Activated T-cell treated with anti-CD3 and anti-CD28 coated beads for 4 hours (primary cell): ENCODE measurements at regions not wholly inside any gene's neighbourhood (a gene's known extent, or its start where the extent isn't known, plus 50 kb on each side); places are given as distances from the start of the nearest gene placed in this dataset.
A peak's percentile ranks its signal among the peaks of the same experiment; 100 is the strongest.
"Not testable (repeated sequence)": the region's sequence is repeated elsewhere in the genome, so short reads cannot be mapped to it uniquely, and the experiment has no call there.

Source experiments
- DNase-seq: peaks from one replicate; pipeline ENCODE4 v3.0.0-alpha.2; 2020

DNA sequence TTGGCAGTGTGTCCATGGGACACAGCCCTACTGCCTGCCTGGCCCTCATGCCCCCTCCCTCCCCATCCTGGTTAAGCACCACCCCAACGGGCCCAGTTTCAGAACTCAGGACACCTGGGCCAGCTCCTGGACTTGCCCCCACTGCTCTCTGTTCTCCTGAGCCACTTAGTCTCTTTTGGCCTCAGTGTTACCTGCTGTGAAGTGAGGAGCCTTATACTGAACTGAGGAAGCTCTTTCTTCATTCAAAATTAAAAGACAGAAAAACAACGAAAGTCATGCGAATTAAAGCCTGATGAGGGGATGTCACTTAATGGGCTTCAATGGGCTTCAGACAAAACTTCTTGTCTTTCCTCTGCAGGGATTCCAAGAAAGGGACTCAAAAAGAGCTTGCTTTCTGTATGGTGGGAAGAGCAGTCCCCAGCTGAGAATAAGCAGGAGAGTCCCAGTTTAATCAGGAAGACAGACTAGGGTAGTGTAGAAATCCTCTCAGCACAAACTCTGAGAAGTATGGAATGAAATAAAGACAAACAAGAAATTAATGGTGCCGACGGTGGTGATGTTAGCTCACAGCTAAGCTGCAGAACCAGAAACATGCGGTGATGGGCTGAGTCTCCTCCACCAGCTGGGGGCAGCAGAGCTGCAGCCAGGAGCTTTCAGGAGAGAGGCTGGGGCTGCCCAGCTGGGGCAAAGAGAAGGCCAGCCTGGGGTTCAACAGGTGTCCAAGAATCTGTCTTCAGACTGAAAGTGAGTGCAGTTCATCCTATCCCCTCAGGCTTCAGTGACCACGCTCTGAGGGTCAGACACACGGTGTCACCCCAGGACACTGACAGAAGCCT is 101.0 kb downstream of the GGTLC2 start:
- peak; percentile 14 for DNase-seq

DNA sequence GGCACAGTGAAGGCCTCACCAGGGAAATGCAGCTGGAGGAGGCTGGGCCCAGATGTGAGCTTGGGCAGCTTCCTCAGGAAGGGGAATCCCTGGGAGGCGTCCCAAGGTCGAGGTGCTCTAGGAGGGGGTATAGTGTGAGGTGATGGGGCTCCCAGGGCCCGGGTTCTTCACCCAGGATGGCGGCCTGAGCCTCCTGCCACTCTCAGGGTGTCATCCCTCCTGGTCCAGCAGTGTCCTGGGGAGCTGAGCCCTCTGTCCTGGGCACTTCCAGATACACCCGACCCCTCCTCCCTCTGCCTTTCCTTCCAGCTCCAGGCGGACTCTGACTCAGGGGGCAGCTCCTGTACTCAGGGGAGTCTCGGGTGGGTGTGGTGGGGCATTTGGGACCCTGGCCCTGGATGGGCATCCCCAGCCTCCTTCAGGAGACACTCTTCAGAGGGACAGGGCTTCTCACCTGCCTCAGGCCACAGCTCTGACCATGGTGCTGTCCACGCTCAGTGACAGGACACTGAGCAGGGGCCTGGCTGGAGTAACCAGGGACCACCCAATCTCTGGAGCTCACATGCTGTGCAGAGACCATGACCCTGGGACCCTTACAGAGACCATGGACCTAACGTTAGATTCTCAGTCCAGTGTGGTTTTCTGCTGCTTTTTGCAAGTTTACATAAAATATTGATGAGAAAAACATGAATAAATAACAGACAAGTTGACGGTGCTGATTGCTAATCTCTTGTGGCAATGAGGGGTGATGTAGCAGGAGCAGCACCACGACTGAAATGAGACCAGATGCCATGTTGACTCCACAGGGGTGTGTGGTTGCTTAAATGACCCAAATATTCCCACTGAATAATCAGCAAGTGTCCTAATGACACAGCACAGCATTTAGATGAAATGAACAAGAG is 101.9 kb downstream of the GGTLC2 start:
- no peak for DNase-seq

DNA sequence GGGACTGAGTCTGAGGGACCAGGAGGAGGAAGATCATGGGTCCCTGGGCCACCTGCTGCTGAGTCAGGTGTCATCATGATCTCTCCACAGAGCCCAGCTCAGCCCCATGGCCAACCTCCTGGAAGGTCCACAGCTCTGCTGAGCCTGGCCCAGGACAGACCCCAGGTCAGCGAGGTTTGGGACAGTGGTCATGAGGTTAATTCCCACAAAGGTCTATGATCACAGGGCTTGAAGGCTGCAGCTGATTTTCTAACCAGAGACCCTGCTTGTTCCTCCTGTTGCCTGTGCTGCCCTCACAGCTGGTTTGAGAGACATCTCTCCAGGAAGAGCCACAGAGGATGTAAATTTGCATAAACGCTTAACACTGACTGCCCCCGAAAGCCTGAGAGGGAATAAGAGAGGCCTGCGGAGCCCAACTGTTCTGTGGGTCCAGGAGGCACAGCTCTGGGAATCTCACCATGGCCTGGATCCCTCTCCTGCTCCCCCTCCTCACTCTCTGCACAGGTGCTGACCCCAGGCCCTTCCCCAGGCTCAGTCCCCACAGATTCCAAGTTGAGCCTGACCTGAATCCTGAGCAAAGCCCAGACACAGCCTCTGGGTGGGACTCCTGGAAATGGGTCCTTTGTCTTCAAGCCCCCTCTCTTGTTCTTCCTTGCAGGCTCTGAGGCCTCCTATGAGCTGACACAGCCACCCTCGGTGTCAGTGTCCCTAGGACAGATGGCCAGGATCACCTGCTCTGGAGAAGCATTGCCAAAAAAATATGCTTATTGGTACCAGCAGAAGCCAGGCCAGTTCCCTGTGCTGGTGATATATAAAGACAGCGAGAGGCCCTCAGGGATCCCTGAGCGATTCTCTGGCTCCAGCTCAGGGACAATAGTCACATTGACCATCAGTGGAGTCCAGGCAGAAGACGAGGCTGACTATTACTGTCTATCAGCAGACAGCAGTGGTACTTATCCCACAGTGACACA is 102.8 kb downstream of the GGTLC2 start:
- no peak for DNase-seq

DNA sequence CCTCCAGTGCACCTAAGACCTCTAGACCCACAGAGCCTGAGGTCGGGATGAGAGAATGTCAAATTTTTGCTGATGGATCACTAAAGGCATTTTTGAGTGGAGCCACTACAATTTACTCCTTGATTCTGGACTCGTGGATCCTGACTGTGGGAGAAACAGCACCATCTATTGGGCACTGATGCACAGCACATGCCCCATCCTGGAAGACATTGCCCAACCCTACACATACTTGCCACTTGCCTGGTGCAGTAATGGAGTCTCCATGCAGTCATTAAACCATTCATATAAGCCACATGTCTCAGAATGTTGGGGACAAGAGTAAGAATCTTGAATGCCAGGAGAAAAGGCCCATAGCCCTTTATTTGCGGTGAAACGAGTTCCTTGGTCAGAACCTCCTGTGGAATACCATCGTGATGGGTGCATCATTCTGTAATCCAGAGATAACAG is 103.9 kb downstream of the GGTLC2 start:
- peak; percentile 35 for DNase-seq

DNA sequence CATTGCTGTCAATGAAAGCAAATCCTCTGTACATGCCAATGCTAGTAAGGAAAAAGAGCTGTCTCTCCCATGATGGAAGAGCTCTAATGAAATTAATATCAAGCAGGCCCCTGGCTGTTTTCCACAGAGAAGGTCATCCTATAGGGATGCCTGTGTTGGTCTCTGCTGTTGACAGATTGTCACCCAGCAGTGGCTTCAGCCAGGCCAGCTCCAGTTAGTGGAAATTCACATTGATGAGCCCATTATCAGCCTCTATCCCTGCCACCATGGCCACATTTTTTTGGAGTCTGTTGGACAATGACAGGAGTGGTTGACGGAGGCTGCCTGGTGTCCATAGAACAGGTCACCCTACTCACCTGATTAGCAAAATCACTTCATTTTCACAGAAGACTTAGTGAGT is 104.3 kb downstream of the GGTLC2 start:
- DNase-seq = no peak

DNA sequence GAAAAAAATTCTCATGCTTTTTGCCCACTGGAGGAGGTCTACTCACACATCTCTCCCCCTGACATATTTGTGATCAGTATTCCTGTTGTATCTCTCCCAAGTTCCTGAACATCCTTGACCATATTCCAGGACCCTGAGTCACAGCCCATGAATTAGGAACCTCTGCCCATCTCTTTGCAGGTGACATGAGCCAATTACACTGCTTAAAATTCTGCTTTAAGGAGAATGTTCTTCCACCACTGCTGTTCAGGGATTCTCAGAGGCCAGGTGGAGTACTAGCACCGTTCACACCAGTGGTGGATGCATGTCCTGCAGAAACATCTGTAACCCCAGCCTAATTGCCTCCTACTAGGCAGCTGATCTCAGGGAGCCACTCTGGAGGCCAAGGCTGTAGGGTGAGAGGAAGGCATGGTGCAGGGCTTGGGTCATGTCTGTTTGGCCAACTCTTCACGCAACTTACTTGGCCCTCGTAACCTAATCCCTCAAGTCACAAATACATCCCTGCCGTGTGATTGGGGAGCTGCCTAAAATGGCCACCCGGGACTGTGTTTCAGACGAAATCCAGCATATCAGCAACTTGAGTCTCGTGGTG is 104.8 kb downstream of the GGTLC2 start:
- no peak for DNase-seq

DNA sequence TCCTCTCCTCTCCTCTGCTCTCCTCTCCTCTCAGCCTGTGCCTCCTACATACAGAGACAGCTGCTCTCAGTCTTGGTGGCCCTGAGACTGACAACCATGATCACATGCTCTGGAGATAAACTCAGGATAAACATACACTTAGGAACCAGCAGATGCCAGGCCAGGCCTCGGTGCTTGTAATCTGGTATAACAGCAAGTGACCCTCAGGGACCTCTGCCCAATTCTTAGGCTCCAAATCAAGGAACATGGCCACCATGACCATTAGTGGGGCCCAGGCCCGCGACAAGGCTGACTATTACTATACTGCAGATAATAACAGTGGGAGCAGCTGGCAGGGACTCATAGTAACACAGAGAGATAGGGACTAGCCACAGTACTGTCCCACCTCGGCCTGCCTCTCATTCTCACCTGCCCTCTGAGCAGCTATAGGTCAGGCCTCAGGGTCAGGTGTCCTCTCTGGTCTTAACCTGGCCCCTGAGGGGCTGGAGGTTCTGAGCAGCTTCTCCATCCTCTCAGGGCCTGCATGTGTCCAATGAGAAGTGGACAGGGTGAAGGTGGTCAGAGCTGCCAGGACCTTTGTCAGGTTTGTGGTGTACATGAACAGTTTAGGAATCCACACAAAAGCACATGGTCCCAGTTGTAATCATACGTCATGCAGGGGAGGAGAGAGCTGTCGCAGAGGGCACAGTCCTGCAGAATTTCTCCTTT is 106.1 kb downstream of the GGTLC2 start:
- DNase-seq = no peak

DNA sequence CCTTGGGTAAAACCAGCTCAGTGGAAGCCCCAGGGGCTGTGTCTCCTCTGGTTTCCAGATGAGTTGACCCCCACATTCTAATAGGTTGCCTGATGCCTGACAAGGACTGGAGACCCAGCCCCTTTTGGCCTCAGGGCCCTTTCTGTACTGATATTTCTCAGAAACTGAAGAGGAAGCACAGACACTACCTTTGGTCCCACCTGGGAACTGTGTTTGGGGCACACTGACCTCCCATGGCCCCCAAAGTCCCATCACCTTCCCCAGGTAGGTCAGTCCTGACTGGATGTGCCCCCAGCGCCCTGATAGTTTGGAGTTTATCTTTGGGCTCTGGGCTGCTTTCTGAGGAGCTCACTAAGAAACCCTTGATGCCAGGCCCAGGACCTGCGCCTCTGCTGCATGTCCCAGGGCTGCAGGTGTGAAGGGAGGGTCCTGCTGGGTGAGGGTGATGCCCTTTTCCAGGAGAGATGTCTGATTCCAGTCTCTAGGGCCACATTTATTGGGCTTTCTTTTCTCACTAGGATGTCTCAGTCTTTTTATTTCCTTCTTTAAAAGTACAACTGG is 106.7 kb downstream of the GGTLC2 start:
- no peak for DNase-seq

DNA sequence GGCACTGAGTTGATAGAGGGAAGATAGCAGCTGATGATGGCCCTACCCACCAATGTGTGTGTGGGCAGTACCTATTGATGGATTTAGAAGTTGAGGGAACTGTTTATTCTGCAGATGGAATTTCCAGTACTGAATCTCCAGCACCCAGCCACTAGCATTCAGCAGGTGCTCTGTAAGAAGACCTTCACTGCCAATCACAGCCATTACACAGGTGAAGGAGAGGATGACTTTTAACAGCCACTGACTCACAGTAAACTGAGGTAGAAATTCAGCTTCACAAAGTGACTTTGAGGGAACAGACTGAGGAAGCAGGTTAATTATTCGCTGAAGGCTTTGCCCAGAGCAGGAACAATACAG is 107.8 kb downstream of the GGTLC2 start:
- DNase-seq = no peak

DNA sequence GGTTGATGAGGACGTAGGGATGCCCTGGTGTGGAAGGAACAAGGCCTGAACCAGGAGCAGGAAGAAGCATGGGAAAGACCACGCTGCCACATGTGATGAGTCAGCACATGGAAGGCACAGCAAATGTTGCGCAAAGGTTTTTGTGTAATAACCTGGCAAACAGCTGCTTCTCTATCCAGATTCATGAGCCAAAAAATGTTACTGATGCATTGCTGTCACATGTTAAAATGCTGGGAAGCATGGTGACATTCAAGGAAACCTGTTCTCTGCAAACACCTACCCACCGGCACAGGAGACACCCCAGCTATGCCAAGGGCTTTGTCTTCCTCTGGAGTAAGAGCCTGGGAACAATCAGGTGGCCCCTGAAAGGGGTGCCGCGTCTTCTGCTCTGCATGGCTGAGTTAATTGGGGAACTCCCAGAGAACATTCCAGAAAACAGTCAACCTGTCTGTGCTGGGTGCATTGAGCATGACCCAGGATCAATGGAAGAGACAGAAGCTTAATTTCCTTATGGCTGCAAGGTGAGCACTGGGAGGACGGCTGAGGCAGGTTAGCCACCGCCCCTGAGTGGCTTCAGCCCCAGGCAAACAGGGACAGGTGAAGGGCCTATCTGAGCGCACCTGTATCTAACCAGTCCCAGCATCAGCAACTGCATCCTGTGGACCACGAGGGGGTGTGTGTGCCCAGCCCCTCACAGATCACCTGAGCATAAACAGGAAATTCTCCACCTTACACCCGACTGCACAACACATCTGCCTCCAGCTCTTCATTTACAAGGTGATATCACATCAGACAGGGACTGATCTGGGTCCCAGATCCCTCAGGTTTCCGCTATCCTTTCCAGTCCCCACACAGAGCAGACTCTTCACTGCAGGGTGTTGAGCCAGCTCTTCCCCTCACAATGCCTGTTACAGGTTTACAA is 108.4 kb downstream of the GGTLC2 start:
- no peak for DNase-seq

DNA sequence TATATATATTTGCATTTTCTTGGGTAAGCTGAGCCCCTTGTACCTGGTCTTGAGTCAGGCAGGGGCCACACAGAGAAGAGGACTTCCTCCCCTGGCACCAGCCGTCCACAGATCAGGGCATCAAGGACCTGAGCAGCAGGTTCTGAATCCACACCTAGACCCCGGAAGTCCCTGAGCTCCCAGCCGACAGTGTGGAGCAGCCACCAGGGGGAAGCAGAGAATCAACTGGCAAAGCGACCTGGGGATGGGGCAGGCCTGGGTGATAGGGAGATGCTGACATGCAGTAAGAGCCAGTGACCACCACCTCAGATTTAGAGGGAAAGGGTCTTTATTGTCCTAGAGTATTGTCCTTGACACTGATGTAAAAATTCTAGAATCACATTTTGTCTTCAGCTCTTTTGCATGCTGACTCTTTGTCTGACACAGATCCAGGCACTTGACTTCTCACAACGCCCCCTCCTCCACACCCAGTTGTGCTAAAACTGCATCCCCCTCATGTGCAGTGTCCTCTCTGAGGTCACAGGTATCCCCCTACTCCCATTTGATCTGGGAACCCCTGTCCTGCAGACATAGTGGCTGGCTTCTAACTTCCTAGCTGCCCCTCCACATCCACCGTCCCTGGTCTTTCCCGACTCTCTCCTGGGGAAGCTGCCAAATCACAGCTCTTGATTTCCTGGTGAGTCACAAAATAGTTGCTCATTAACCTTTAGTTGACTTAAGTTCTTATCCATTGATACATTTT is 109.3 kb downstream of the GGTLC2 start:
- peak; percentile 72 for DNase-seq

DNA sequence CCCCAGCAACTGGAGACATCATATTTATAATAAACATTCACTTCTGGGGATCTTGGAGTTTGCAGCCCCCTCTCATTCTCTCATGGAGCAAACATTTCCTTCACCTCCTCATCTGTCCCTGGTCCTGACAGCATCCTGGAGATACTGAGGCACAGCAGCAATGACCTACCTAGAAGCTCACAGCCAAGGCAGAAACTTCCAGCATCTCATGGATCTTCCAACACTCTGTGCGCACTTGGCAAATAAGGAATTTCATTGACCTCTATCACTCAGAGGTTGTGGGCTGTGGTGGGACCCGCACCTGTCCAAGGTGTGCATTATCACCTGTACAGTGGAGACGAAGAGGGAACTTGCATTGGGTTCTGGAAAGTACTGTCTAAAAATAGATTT is 109.8 kb downstream of the GGTLC2 start:
- no peak for DNase-seq

DNA sequence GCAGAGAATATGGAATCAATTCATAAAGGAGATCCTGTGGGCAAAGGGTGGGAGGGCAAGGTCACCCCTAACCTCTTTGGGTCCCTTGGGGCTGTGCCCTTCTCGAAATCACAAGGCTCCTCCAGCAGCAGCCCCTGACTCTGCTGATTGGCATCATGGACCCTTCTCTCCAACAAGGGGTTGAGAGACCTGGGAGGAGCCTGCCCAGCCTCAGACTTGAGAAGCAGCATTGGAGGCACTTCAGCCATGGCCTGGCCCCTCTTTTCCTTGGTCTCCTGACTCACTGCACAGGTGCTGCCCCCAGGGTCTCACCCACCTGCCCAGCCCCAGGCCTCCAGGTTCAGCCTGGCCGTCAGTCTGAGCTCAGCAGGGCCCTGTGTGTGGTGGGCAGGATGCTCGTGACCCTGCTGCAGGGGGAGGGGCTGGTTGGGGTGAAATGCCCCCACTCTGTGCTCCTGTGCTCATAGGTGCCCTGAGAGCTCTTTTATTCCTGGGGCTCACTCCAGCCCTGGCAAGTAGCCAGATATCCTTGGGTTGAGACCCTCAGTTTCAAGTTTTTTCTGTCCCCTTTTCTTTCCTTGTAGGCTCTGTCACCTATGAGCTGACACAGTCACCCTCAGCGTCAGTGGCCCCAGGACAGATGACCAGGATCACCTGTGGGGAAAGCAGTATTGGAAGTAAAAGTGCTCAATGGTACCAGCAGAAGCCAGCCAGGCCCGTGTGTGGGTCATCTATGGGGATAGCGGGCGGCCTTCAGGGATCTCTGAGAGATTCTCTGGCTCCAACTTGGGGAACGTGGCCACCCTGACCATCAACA is 110.8 kb downstream of the GGTLC2 start:
- DNase-seq = no peak

DNA sequence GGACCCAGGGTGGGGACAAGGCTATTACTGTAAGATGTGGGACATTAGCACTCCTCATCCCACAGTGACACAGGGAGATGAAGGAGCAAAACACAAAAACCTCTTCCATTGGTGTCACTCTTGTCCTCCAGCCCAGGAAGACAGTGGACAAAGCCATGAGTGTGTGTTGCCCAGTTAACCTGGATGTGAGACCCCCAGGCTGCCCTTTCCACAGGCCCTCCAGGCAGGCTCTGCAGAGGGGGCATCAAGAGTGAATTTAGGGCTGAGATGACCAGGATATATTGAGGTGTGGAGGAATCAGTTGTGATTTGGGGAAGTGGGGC is 111.3 kb downstream of the GGTLC2 start:
- no peak for DNase-seq

DNA sequence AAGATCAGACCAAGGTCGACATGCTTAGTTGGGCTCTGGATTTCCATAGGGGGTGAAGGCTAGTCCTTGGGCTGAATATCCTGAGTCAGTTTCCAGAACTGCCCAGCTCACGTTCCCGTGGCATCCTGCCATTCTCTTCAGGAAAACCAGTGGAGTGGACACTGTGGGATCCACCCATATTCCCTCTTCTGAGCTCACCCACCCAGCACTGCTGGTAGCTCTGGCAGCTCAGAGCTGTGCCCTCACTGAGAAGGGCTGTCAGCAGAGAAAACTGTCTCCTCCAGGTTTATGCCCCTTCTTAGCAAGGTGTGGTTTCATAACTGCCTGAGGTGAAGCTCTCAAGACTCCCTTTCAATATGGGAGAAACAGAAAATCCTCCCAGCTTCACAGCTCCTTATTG is 111.7 kb downstream of the GGTLC2 start:
- no peak for DNase-seq

DNA sequence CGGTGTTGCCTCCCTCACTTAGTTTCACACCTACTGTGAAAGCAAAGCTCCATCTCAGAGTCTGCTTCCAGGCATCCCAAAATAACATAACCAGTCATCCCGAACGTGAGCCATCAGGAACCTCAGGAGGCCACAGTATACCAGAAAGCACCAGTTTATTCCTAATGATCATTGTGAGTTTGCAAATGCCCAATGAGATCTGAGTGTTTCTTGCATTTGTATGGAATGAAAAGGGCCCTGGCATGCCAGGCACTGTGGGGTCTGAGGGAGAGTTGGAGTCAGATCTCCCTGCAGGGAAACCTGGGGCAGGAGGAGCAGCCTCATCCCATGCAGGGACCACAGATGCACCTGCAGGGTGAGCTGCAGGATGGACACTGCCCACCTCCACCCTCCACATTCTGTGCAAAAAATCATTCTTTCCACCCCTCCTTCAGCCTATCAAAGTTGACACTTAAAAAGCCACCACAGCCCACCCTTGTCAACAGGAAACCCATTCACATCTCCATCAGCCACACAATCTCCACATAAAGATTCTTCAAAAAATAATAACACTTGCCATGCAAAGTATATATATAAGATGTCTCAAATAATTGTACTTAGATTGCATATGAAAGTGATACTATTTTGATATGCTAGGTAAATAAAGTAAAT is 112.3 kb downstream of the GGTLC2 start:
- DNase-seq = not testable (repeated sequence)

DNA sequence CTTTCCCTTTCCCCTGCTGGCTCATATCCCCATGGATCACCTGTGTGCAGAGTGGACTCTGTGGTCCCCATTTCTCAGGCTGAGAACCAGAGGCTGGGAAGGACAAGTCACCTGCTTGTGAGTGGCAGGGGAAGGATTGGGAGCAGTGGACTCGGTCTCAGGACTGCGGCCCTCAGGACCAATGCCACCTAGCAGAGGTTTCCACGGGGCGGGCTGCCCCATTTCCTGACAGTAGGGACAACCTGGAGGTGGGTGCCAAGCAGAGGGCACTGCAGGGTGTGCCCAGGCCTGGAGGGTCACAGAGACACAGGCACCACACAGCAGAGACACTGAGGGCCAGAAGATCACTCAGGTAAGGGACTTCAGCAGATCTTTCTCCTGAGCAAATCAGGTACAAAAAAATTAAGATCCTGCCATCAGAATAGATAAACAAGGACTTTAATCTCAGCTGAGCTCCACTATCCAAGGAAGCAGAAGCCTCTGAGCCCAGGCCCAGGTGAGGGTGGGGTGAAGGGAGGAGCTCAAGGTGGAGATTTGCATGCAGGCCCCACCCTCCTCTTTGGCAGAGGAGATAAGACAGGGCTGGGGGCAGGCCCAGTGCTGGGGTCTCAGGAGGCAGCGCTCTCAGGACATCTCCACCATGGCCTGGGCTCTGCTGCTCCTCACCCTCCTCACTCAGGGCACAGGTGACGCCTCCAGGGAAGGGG is 113.8 kb downstream of the GGTLC2 start:
- not testable (repeated sequence) for DNase-seq

DNA sequence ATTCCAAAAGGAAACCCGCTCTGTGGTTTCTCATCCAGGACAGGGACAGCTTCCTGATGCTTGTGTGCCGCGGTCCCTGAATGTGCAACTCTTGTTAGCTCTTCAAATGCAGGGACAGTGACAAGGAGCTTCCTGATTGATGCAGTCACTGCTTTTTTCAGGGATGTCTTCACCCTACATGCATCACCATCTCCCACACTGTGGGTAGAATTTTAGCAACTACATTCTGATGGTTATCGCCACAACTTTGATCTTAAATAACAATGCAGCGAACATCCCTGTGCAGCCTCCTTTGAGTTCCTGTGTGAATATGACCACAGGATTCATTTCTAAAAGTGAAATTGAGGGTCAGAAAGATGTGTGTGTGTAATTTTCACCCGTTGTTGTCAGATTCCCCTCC is 115.0 kb downstream of the GGTLC2 start:
- DNase-seq = no peak
